ENCODE measurements at regions not wholly inside any gene's neighbourhood (a gene's known extent, or its start where the extent isn't known, plus 50 kb on each side); places are given as distances from the start of the nearest gene placed in this dataset.
"Not testable (repeated sequence)": the region's sequence is repeated elsewhere in the genome, so short reads cannot be mapped to it uniquely, and the experiment has no call there.

GRCh38 chr1:67609577-67610341 is 75.2 kb upstream of the GADD45A start:
- Mint-ChIP-seq H3K27me3 (ENCODE audit: insufficient read depth, unreplicated experiment) (no peaks in the 10 kb centered on the region), H3K4me3 (ENCODE audit: unreplicated experiment) (no peak overlapping the region), H3K9me3 (ENCODE audit: unreplicated experiment) (peaks cover 2% of the 10 kb centered on the region), H3K36me3 (ENCODE audit: insufficient read depth, unreplicated experiment) (no peaks in the 10 kb centered on the region), H3K27ac (ENCODE audit: low read depth, unreplicated experiment) (no peak overlapping the region), H3K4me1 (ENCODE audit: insufficient read depth, unreplicated experiment) (peaks cover 13% of the 10 kb centered on the region)
- DNase-seq (ENCODE audit: unreplicated experiment) = no peak
- TF ChIP-seq CTCF (IDR thresholded peaks at IDR 0.05; ENCODE audit: unreplicated experiment) = no peak
- intact Hi-C loops (cut with micrococcal nuclease) = no loop called here
- CTCF ChIA-PET = interaction anchor here (0.9 to 1.1 kb wide), 3 partner anchors 9 to 49 kb away, joined by 3 read pairs; no protein-coding TSS in a partner anchor
- no TSS peak for BruUV-seq (replicated peaks)
- POLR2A ChIA-PET = interaction anchor here (0.7 to 1.0 kb wide), 2 partner anchors 9 to 212 kb away, joined by 3 to 4 read pairs; no protein-coding TSS in a partner anchor

- BruUV-seq (replicated peaks) = no TSS peak
- POLR2A ChIA-PET = no interaction called here
Observed at GRCh38 chr1:67610450-67610849, 74.6 kb upstream of the GADD45A start.

DNA sequence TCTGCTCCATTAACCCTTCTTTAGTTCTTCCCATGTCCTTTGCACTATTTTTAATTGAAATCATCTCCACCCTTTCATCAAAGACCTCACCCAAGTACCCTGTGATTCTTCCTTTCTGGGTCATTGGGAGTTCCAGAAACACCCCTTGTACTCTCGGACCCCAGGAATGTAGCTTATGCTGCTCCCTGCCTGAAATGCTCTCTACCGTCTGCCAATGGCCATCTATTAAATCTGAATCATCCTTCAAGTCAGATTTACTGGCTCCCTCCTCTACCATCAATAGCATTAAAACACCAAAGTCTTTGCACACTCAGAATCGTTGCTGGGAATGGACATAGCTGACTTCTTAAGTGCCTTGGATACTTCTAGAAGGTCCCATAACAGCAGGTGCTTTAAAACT is 73.2 kb upstream of the GADD45A start:
- no peaks in the 10 kb centered on the region for H3K36me3 Mint-ChIP-seq (ENCODE audit: insufficient read depth, unreplicated experiment)
- H3K27ac Mint-ChIP-seq (ENCODE audit: low read depth, unreplicated experiment) = no peak overlapping the region
- BruUV-seq (replicated peaks) = no TSS peak
- peaks cover 8% of the 10 kb centered on the region for H3K9me3 Mint-ChIP-seq (ENCODE audit: unreplicated experiment)
- H3K4me3 Mint-ChIP-seq (ENCODE audit: unreplicated experiment) = no peak overlapping the region
- peaks cover 22% of the 10 kb centered on the region for H3K4me1 Mint-ChIP-seq (ENCODE audit: insufficient read depth, unreplicated experiment)
- no peaks in the 10 kb centered on the region for H3K27me3 Mint-ChIP-seq (ENCODE audit: insufficient read depth, unreplicated experiment)
- no peak for DNase-seq (ENCODE audit: unreplicated experiment)
- CTCF ChIA-PET = interaction anchor here (0.6 kb wide), 1 partner anchor 99 kb away, joined by 3 read pairs; no protein-coding TSS in a partner anchor
- intact Hi-C loops (cut with micrococcal nuclease) = no loop called here
- POLR2A ChIA-PET = interaction anchor here (0.6 kb wide), 1 partner anchor 791 kb away, joined by 3 read pairs; no protein-coding TSS in a partner anchor
- no peak for TF ChIP-seq CTCF (IDR thresholded peaks at IDR 0.05; ENCODE audit: unreplicated experiment)

More at GRCh38 chr1:67610450-67610849, 74.6 kb upstream of the GADD45A start:
- peaks cover 18% of the 10 kb centered on the region for H3K4me1 Mint-ChIP-seq (ENCODE audit: insufficient read depth, unreplicated experiment)
- DNase-seq (ENCODE audit: unreplicated experiment) = no peak
- H3K9me3 Mint-ChIP-seq (ENCODE audit: unreplicated experiment) = peaks cover 8% of the 10 kb centered on the region
- no peak overlapping the region for H3K4me3 Mint-ChIP-seq (ENCODE audit: unreplicated experiment)
- no peak for TF ChIP-seq CTCF (IDR thresholded peaks at IDR 0.05; ENCODE audit: unreplicated experiment)
- no peak overlapping the region for H3K27ac Mint-ChIP-seq (ENCODE audit: low read depth, unreplicated experiment)
- no peaks in the 10 kb centered on the region for H3K36me3 Mint-ChIP-seq (ENCODE audit: insufficient read depth, unreplicated experiment)
- intact Hi-C loops (cut with micrococcal nuclease) = no loop called here
- CTCF ChIA-PET = interaction anchor here (0.9 to 1.1 kb wide), 2 partner anchors 9 to 49 kb away, joined by 3 read pairs; no protein-coding TSS in a partner anchor
- no peaks in the 10 kb centered on the region for H3K27me3 Mint-ChIP-seq (ENCODE audit: insufficient read depth, unreplicated experiment)

GRCh38 chr1:67612788-67613241 is 72.2 kb upstream of the GADD45A start:
- TF ChIP-seq CTCF (IDR thresholded peaks at IDR 0.05; ENCODE audit: unreplicated experiment) = no peak
- Mint-ChIP-seq H3K27me3 (ENCODE audit: insufficient read depth, unreplicated experiment) (no peaks in the 10 kb centered on the region), H3K4me3 (ENCODE audit: unreplicated experiment) (no peak overlapping the region), H3K27ac (ENCODE audit: low read depth, unreplicated experiment) (peak overlapping the region; percentile 21), H3K36me3 (ENCODE audit: insufficient read depth, unreplicated experiment) (no peaks in the 10 kb centered on the region), H3K4me1 (ENCODE audit: insufficient read depth, unreplicated experiment) (peaks cover 22% of the 10 kb centered on the region), H3K9me3 (ENCODE audit: unreplicated experiment) (peaks cover 8% of the 10 kb centered on the region)
- no TSS peak for BruUV-seq (replicated peaks)
- intact Hi-C loops (cut with micrococcal nuclease) = no loop called here
- DNase-seq (ENCODE audit: unreplicated experiment) = no peak
- ChIA-PET CTCF (interaction anchor here (0.7 kb wide), 1 partner anchor 77 kb away, joined by 4 read pairs; no protein-coding TSS in a partner anchor), POLR2A (interaction anchor here (0.7 to 1.4 kb wide), 2 partner anchors 10 to 17 kb away, joined by 3 to 4 read pairs; no protein-coding TSS in a partner anchor)

GRCh38 chr1:67613479-67613878 is 71.5 kb upstream of the GADD45A start:
- DNase-seq (ENCODE audit: unreplicated experiment); H3K9me3 Mint-ChIP-seq (ENCODE audit: unreplicated experiment); H3K36me3 Mint-ChIP-seq (ENCODE audit: insufficient read depth, unreplicated experiment); H3K27me3 Mint-ChIP-seq (ENCODE audit: insufficient read depth, unreplicated experiment); BruUV-seq (replicated peaks); H3K27ac Mint-ChIP-seq (ENCODE audit: low read depth, unreplicated experiment); H3K4me3 Mint-ChIP-seq (ENCODE audit: unreplicated experiment); intact Hi-C loops (cut with micrococcal nuclease): not testable (repeated sequence)
- ChIA-PET CTCF (interaction anchor here (0.6 to 0.7 kb wide), 4 partner anchors 44 to 653 kb away, joined by 3 to 4 read pairs (median 4); no protein-coding TSS in a partner anchor), POLR2A (interaction anchor here (0.7 to 2.2 kb wide), 4 partner anchors 9 to 71 kb away, joined by 3 to 8 read pairs (median 5); partner anchors contain the start of gene GADD45A)
- peaks cover 25% of the 10 kb centered on the region for H3K4me1 Mint-ChIP-seq (ENCODE audit: insufficient read depth, unreplicated experiment)

Data from MCF 10A (cell line).